HG02981 (cell line): ENCODE measurements at regions not wholly inside any gene's neighbourhood (a gene's known extent, or its start where the extent isn't known, plus 50 kb on each side); places are given as distances from the start of the nearest gene placed in this dataset.

Experiments used
- ATAC-seq: cut with Tn5 transposase; IDR thresholded peaks from one replicate; pipeline ENCODE4 v1.9.1; 2021; ENCODE audit warnings: mild to moderate bottlenecking, moderate library complexity; ENCODE audit not compliant: unreplicated experiment

DNA sequence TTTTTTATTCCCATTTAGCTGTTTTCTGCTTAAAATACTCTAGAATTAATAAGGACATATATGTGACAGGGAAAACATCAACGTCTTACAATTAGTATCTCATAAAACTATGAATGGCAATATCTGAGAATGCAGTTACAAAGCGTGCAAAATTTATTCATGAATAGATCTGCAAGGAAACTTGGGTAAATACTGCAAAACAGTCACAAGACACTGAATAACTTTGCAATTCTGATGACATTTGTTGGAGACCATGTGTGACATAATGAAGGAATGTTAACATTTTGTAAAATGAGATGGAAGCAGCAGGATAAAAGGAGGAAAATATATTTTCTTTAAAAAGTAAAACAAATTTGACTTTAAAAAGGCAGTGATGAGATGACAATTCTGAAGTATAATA, 480.9 kb upstream of the SEMA6A start:
- no peak for ATAC-seq

DNA sequence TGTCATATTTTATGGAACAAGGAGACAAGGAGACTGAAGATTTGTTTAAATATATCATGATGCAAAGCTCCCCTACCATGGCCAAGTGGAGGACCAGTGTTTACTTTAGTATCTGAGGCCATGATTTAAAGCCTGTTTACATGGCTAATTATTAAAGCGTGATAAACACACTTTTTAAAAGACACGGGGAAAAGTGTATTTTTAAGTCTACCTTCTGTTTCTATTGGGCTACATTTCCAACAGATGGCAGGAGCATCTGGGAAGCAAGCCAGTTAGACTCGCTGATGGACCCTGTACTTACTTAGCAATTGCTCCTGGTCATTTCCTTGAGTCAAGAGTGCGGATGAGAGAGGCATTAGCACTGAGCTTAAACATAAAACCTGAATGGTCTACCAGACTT, 480.3 kb upstream of the SEMA6A start:
- ATAC-seq: no peak

DNA sequence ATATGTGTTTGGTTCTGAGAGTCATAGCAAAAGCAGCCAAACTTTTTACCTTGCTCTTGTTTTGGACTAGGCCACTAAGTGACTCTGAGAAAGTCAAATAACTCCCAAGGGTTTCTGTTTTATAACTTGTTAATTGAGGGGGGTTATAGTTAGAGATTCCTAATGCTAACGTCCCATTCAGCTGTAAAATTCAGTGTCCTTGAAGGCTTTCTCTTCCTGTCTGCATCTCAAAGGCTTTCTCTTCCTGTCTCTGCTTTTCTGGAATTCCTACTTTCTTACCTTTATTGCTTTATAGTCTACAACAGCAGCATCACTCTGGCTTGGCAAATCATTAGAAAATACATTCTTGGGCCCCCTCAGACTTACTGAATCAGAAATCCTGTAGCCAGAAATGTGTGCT, 479.5 kb upstream of the SEMA6A start:
- no peak for ATAC-seq

DNA sequence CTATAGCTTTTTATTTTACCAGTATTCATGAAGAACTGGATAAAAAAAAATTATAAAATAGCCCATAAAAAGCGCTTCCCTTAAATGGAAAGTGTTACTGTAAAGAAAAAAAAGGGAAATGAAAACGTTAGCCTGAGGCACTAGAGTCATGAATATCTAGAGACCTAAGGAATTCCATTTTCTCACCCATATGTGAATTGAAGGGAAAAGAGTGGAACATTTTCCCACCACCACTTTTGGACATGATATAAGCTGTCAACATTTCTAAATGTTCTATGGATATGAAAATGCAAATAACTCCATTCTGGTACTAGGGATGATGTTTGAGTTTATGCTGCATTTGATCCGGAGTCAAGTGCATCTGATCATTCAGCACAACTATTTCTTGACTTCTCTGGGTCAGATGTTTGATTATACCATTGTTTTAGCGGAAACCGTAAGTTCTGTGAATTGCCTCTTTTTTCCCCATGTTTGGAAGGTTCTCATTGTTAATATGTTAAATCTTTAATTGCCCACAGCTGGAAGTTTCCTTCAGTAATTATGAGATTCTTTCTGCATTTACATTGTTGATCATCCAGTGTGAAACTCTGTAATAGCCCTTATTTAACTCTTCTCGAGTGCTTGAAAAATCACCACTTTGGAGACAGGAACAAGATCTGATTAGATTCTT, 467.4 kb upstream of the SEMA6A start:
- no peak for ATAC-seq

DNA sequence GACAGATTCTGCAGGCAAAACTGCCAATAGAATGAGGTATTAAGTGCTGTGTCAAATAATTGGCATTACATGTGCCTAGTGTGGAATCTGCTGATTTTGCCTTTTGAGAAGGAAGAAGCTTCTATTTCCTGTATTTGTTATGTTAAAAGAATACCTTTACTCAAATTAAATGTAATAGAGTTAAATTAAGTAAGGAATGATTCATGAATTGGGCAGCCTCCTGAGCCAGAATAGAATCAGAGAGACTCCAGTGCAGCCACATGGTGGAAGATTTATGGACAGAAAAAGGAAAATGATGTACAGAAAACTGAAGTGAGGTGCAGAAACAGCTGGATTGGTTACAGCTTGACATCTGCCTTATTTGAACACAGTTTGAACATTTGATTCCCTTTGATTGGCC, 464.4 kb upstream of the SEMA6A start:
- no peak for ATAC-seq

DNA sequence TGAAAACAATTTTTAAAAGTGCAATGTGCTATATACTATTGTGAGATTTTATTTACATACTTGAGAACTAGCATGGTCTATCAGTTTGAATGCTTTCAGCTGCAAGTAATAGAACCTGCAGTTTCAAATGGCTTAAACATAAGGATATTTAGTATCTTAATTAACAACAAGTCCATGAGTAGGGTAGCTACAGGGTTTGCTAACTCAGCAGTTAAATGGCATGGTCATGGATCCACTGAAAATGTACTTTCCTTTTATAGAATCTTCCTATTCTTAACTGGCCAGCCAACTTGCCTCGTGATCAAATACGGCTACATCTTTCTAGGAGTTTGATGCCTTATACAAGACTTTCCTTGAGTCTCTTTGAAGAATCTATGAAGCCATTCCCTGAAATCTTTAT, 452.8 kb upstream of the SEMA6A start:
- ATAC-seq: no peak

DNA sequence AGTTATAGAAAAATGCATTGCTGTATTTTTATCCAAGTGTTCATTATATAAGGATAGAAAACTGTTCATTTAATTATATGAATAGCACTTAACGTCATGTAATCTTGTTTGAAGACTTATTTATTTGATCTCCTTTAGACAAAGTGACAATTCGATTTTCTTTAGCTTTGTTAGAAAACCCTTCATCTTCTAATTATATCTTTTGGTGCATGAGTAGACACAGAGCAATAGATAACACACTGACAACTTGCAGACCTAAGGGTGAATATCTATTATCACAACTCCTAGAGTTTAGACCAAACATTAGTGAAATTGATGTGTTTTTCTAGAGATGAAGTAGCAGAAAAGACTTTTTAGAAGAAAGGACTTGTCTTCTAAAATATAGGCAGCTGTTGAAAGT, 446.4 kb upstream of the SEMA6A start:
- no peak for ATAC-seq

DNA sequence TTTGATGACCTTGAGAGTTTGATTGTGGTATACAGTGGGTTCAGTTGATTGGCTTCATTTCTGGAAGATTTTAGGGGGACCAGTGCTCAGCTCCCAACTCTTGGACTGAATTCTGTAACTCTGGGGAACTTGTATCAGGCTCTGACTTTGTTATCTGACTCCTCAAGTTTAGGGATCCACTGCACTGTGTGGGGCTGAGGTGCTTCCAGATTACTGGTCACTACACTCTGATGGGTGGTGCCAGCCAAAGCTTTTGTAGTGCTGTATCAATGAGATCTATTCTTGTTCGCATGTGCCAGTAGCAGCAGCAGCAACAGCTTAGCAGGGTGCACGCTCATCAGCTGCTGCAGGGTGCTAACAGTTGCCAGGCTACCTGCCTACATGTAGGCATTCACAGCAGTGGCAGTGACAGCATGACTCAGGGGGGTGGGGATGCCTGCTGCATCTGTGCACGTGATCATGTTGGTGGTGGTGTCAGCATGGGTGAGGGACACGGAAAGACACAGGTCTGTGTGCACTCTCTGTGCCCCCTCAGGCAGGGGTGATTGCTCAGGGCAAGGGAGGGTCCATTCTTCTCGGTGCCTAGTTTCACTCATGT, 438.8 kb upstream of the SEMA6A start:
- ATAC-seq: no peak

DNA sequence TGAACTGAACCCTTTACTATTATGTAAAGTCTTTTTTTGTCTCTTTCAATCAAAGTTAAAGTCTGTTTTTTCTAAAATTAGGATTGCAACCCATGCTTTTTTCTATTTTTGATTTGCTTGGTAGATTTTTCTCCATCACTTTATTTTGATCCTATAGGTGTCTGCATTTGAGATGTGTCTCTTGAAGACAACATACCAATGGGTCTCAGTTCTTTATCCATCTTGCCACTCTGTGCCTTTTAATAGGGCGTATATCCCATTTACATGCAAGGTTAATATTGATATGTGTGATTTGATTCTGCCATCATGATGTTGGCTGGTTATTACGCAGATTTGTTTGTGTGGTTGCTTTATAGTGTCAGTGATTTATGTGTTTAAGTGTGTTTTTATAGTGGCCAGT, 436.0 kb upstream of the SEMA6A start:
- ATAC-seq: no peak

DNA sequence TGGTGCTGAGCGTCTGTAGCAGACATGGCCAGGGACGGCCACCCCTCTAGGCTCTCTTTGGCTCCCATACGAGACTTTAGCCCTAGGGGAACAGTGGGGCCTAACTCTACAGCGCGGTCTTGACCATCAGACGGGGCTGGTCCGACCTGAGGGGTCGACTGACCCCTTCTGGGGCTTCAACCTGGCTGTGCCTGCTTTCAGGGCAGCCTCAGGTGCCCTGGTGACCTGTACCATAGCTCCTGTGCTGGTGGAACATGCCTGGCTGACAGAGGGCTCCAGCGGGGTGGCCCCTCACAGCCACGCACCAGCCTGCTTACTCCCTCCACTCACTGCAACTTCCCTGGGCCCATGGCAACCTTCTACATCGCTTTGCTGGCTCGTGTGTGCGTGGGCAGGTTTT, 423.4 kb upstream of the SEMA6A start:
- no peak for ATAC-seq

DNA sequence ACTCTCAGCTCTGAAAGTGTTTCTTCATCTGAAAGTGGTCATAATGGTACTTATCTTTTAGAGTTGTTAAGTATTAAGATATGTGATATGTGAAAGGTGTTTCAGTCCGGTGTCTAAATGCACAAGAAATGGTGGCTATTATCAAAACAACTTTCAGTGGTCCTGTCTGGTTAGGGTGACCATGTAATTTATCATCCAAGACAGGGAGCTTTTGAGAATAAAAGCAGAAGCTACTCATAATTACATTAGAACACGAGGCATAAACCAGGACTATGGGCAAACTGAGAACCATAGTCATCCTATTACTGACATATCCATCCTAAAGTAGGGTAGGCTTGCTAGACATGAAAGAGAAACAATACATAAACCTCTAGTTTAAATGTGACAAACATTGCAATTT, 418.1 kb upstream of the SEMA6A start:
- no peak for ATAC-seq

DNA sequence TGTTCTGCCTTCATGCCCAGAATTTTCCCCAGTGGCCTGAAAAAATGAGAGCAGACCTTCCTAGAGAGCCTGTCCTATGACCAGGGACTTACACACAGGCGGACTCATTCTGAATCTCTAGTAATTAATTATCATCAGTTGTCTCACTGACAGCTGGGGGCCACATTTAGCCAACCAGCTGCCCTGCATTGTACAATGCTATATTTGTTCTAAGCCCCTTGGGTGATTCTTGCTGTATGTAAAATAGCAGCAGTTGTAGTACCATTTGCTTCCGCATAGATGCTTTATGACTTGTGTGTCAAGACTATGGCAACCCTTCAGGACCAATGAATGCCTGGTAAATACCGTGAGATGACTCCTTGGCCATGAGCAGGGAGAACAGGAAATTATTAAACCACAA, 415.4 kb upstream of the SEMA6A start:
- ATAC-seq: no peak

DNA sequence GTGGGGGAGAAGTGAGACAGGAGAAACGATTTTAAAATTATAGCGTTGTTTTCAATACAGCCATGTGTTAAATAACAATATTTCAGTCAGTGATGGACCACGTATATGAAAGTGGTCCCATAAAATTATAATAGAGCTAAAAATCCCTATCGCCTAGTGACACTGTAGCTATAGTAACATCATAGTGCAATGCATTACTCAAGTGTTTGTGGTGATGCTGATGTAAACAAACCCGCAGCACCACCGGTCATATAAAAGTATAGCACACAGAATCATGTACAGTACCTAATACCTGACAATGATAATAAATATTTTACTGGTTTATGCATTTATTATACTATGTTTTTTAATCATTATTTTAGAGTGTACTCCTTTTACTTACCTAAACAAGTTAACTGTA, 407.4 kb upstream of the SEMA6A start:
- ATAC-seq: no peak

DNA sequence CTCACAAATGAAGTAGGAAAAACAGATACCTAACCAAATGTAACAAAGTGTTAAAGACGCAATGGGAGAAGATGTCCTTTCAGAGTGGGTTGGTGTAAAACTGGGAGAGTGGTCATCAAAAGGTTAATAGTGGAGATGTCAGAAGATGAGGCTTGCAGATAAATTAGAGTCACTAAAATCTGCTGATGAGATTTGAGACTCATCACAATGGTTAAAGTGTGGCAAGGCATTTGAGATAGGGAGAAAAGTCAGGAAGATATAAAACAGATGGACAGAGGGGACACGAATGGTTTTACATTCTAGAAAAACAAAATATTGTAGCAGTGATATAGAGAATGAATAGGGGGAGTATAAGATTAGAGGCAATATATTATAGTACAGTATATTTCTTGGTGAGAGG, 406.0 kb upstream of the SEMA6A start:
- ATAC-seq: no peak

DNA sequence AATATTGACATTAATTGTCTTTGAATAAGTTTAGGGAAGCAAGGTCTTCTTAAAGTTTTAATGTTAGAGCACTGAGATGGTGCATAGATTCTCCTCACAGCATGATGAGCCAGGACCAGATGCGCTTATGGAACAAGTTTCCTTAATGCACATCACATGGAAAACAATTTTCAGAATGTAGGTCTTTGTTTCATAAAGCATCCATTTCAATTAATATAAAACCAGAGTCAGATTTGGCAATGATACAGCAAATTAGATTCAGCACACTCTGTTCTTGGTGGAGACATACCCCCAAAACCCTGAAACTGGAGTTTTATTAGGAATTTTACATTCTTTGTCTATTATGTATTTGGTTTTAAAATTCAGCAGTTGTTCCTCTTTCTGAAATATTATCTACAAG, 402.1 kb upstream of the SEMA6A start:
- no peak for ATAC-seq

DNA sequence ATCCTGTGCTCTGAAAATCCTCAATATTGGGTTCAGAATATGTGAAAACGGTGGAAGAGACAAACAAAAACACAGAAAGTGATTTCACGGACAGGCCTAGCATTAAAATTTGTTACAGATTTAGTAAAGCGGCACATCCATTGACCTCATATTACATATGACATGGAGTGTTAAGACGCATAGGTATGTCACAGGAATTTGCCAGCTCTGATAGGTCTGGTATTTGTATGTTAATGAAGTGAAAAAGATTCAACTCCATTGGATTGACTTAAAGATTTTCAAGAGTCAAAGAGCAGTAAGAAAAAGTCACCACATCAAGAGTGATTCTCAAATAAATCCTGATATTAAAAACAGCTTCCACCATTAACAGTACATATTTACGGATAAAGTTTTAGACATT, 396.5 kb upstream of the SEMA6A start:
- no peak for ATAC-seq

DNA sequence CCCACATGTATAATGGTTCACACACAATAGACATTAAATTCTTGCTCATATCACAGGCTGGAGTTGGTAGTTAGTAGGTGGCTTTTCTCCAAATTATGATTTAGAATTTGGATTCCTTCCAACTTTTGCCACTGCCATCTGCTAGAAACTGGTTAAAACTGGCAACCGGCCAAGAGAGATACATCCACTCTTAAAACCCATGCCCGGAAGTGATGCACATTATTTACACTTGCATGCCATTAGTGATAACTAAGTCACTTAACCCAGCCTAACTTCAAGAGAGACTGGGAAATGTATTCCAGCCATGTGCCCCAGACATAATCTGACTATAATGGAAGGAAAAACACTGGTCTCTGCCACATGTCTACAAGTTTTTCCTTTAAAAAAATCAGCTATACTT, 395.7 kb upstream of the SEMA6A start:
- ATAC-seq: no peak

DNA sequence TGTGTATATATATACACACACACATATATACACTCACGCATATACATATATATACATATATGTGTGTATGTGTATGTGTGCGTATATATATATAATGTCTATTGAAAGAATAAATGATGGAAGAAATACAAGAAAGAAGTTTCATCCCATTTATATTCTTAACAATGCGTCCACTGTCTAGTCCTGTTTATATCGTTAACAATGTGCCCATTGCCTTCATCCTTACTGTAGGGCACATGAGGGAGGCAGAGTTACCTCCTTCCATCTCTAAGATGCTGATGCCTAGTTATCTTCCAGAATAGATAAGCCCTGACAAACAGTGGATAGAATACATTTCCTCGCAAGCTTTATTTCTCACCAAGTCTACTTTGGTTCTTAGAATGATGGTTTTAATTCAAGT, 389.8 kb upstream of the SEMA6A start:
- no peak for ATAC-seq

DNA sequence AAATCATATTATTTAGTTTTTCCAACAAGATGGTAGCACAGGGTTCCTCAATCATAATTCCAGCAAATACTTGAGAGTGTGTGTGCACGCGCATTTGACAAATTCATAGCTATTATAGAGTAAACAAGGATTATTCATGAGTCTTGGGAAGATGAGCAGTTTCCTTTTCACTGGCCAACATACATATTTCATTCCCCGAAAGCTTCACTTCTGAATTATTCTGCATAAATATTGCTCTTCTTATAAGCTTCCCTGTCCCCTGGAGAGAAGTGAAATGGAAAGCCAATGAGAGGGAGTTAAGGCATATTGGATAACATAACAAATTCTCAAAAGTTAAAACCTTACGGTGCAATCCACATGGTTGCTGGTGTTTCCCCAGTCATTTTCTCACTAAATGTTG, 386.4 kb upstream of the SEMA6A start:
- ATAC-seq: no peak

DNA sequence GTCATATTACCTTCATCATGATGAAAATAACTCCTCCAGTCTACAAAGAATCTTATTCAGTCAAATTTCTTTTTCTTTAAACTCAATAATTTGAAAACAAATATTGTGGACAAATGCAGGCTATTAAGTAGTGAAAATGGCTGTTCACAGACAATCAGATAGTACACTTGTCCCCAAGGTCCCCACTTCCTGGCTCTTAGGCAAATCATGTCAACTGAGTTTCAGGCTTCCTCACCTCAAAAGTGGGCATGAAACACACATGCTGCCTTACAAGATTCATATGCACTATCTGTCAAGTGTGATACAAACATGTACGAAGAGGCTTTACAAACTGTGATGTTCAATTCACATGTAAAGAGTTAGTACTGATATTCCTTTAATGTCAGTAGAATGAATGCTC, 385.2 kb upstream of the SEMA6A start:
- peak; percentile 59 for ATAC-seq

DNA sequence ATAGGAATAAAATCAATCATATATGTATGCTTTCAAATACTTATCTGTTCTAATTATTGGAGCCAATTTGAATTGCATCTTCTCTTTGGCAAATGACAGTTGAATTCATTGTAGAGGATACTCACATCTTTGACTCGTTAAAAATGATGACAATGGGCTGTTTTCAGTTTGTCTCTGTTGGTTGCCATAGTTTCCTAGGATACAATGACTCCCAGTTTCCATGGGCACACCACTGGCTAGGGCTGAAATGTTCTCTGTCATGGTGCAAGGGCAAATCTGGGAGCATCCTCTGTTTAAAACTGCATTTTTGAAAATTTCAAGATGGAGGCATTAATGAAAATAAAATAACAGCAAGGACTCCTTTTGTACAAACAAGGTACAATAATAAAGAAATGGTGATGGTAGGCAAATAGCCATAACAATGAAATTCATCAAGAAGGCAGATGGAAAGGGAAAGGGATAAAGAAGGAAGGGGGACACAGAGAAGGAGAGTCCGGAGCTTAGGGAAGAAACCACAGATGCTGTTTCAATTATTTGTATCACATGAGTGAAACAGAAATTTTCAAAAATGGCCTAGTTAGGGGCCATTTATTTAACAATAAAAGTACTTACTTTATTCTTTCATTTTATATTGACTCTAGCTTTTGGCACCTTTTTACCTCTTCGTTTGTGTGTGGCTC, 378.8 kb upstream of the SEMA6A start:
- ATAC-seq: no peak

DNA sequence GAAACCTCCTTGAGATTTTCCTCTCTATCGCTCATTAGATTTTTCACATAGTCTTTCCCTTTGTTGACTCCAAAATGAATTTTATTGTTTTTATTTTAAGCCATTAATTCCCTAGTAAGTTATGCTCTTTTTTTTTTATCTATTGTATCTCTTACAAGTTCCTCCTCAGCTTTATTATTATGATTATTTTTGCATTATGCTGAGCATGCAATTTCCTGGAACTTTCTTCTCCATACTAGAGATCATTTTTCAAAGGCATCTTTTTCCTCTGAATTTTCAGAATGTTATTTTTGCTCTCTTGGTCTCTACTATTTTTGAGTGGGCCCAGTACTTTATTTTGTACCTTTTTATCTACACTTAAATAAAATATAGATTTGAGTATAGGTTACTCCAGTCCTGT, 376.6 kb upstream of the SEMA6A start:
- no peak for ATAC-seq
